Heart left ventricle (tissue), 16 donors: ENCODE measurements at regions not wholly inside any gene's neighbourhood (a gene's known extent, or its start where the extent isn't known, plus 50 kb on each side); places are given as distances from the start of the nearest gene placed in this dataset.

Experiments
- ATAC-seq, 4 donors: fragments of 200-7000 bp; cut with Tn5 transposase; one replicate each; pipeline ENCODE4 v1.9.1; 2020 to 2022; ENCODE audit warnings: moderate library complexity in 4 of 4, mild to moderate bottlenecking in 3 of 4, moderate number of reproducible peaks in 1 of 4
- DNase-seq, 5 donors: peaks; one replicate each; pipeline ENCODE4 v3.0.0-alpha.2; 2020
- H3K27ac ChIP-seq, 12 donors: fragments of 200-600 bp; sonication (generic) in 4 of 12; one replicate each; pipeline versions ENCODE4 v1.5.0 to v1.8.0; 2016 to 2022; ENCODE audit warnings: mild to moderate bottlenecking in 2 of 12
- H3K27me3 ChIP-seq, 9 donors: fragments of 200-600 bp; sonication (generic) in 2 of 9; one replicate each; pipeline versions ENCODE4 v1.5.1 to v1.8.0; 2016 to 2022; ENCODE audit warnings: mild to moderate bottlenecking in 3 of 9
- H3K36me3 ChIP-seq, 9 donors: fragments of 200-600 bp; sonication (generic) in 2 of 9; one replicate each; pipeline versions ENCODE4 v1.5.0 to v1.8.0; 2018 to 2022; ENCODE audit warnings: mild to moderate bottlenecking in 2 of 9
- H3K4me1 ChIP-seq, 12 donors: fragments of 200-600 bp; sonication (generic) in 4 of 12; one replicate each; pipeline versions ENCODE4 v1.5.0 to v1.8.0; 2016 to 2022; ENCODE audit warnings: mild to moderate bottlenecking in 3 of 12
- H3K4me3 ChIP-seq, 12 donors: fragments of 200-600 bp; sonication (generic) in 4 of 12; one replicate each; pipeline versions ENCODE4 v1.5.0 to v1.8.0; 2017 to 2022; ENCODE audit warnings: mild to moderate bottlenecking in 9 of 12, moderate library complexity in 4 of 12
- H3K9me3 ChIP-seq, 12 donors: fragments of 200-600 bp; sonication (generic) in 4 of 12; one replicate each; pipeline versions ENCODE4 v1.5.0 to v1.8.0; 2016 to 2022; ENCODE audit warnings: mild to moderate bottlenecking in 1 of 12
- CTCF ChIP-seq, 12 donors: fragments of 200-600 bp; sonication (generic) in 4 of 12; IDR thresholded peaks; one replicate each; pipeline versions ENCODE4 v1.5.0 to v1.8.0; 2018 to 2022; ENCODE audit warnings: antibody characterized with exemption in 12 of 12, mild to moderate bottlenecking in 5 of 12
- POLR2A ChIP-seq, 2 donors: fragments of 450-650 bp; IDR thresholded peaks; one replicate each; pipeline ENCODE4 v1.6.1; 2017; ENCODE audit warnings: antibody characterized with exemption in 2 of 2, mild to moderate bottlenecking in 2 of 2, moderate library complexity in 2 of 2
- WGBS, 4 donors: extraction: QIAGEN DNeasy Blood & Tissue Kit in 2 of 4; methylation state at CpG; one replicate each; pipeline versions ENCODE4 v1.1.5 to v1.1.7; 2013 to 2018; 5-methylcytosine and 5-hydroxymethylcytosine counted together
- intact Hi-C, 10 donors: fragments of 100-400 bp; cut with DNase I; formaldehyde crosslinking; loops; one replicate each; pipeline versions ENCODE4 v1.11.1 to v1.14.2; 2022
- donor health status: ischemic (EF 13 %, LVEDD 7.1; RV severe dilation, severe dysfunction).
- donor health status: healthy with polysubstance abuse.
- donor health status: DM: no; HTN: yes; CAD: no.
- donor health status: DM: no; HTN: no; CAD: no.
- donor health status: ischemic (EF 25% LVEDD 6.9; RV normal size, moderate dysfunction).
- donor health status: ischemic (EF 25% LVEDD 5.7; RV mildly dilated, moderate dysfunction).
- donor health status: healthy.
- donor health status: DM: yes; HTN: yes; CAD: no.
- donor health status: ischemic (EF 35%, LVEDD 5.7; RV mildly dilated, moderate dysfunction).
- donor health status: nonischemic (EF 11% LVEDD 7.7; RV severe dilation, severe dysfunction).
- donor health status: DM: yes; HTN: yes; CAD: no.
- donor health status: PGD.
- donor health status: ischemic (EF 29% LVEDD 5.4; RV normal size, mild dysfunction).
- donor health status: nonischemic (EF 23%, LVEDD 6.1; RV moderate dilation, normal function).

DNA sequence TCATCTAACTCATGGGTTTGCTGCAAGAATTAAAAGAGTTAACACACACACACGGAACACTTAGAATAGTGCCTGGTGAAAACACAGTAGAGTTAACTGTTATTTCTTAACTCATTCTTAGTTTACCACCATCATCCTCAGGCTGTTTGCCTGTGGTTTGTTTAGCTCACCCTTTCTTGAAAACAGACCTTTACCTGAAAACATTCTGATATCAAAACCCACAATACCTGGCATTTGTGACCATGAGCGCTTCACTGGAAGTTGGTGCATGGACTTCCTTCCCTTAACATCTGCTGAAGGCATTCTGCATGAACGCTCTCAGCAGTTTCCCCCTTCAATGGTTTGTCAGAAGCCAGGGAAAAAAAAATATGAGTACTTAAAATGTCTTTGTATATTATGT, 256.0 kb downstream of the ETS1 start:
- intact Hi-C loops: loop anchor here in 3 of 10 donors (5.0 to 10.0 kb wide), 4 partner anchors 34 to 296 kb away; no protein-coding TSS in a partner anchor
- ATAC-seq (no peak), DNase-seq (no peak)
- Histone ChIP-seq H3K4me1 (peaks cover 0 to 54% (median 30%) of the 10 kb centered on the region in 12 donors), H3K27ac (peak overlapping the region in 9 of 12 donors; percentile 4 to 85 (median 47)), H3K9me3 (no peaks in the 10 kb centered on the region), H3K4me3 (no peak overlapping the region), H3K36me3 (no peaks in the 10 kb centered on the region), H3K27me3 (no peaks in the 10 kb centered on the region)
- WGBS, 4 donors: 54 to 65% (median 60%) methylated on average over 3 of the region's 3 CpGs
- TF ChIP-seq POLR2A (IDR thresholded peaks at IDR 0.05): no peak
- TF ChIP-seq CTCF (IDR thresholded peaks at IDR 0.05): no peak

DNA sequence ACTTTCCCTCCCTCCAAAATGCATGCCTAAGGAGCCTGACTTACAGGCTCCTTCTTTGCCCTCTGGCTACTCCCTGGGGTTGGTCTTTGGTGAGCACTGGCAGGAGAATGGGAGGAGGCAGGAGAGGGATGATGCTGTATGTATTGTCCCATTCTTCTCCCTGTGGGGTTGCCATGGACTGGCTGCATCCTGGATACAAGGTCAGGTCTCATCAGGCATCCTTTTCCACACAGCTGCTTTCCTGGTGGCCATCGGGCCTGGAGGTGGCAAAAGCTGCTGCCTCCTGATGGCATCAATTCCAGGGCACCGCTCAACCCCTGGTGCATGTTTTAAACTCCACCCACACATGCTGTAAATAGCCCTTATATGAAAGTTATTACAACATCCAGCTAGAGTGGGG, 257.2 kb downstream of the ETS1 start:
- Histone ChIP-seq H3K36me3 (no peaks in the 10 kb centered on the region), H3K27ac (peak overlapping the region in 11 of 12 donors; percentile 15 to 85 (median 66)), H3K4me3 (no peak overlapping the region), H3K4me1 (peaks cover 0 to 49% (median 21%) of the 10 kb centered on the region in 12 donors), H3K27me3 (no peaks in the 10 kb centered on the region), H3K9me3 (no peaks in the 10 kb centered on the region)
- no peak for DNase-seq
- ATAC-seq: no peak
- TF ChIP-seq CTCF (IDR thresholded peaks at IDR 0.05) (no peak), POLR2A (IDR thresholded peaks at IDR 0.05) (no peak)
- intact Hi-C loops: loop anchor here in 3 of 10 donors (5.0 to 10.0 kb wide), 4 partner anchors 33 to 297 kb away; no protein-coding TSS in a partner anchor
- 72 to 86% (median 77%) methylated on average over 2 of the region's 2 CpGs for WGBS, 4 donors

- ATAC-seq (peak; percentile 74 to 89 (median 84)), DNase-seq (peak in 4 of 5 donors; percentile 27 to 66 (median 45))
- Histone ChIP-seq H3K4me3 (no peak overlapping the region), H3K27me3 (no peaks in the 10 kb centered on the region), H3K4me1 (peaks cover 0 to 46% (median 15%) of the 10 kb centered on the region in 12 donors), H3K9me3 (no peaks in the 10 kb centered on the region), H3K36me3 (no peaks in the 10 kb centered on the region), H3K27ac (peak overlapping the region; percentile 19 to 85 (median 66))
- 35 to 47% (median 39%) methylated on average over 9 of the region's 9 CpGs for WGBS, 4 donors
- TF ChIP-seq POLR2A (IDR thresholded peaks at IDR 0.05) (no peak), CTCF (IDR thresholded peaks at IDR 0.05) (no peak)
- intact Hi-C loops: loop anchor here in 1 of 10 donors (2.0 kb wide), 1 partner anchor 38 kb away; no protein-coding TSS in a partner anchor
Observed at GRCh38 chr11:128328955-128329551, 258.3 kb downstream of the ETS1 start.

DNA sequence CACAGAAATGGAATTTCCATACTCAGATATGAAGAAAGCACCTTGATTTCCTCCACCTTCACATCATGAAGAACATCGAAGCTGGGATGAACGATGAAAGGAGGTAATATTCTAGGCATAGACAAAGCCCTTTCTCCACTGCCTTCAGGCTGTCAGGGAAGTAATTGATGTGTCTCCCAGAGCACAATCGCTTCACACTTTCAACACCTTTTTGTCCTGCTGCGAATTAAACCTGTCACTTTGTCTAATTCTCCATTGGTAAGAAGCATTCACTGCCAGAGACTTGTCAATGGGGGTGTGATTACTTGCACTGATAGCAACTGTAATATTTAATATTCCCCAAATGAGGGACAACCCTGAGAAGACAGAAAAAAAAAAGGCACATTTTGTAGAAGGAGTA, 260.1 kb downstream of the ETS1 start:
- Histone ChIP-seq H3K27me3 (no peaks in the 10 kb centered on the region), H3K9me3 (no peaks in the 10 kb centered on the region), H3K4me3 (no peak overlapping the region), H3K4me1 (peaks cover 0 to 64% (median 16%) of the 10 kb centered on the region in 12 donors), H3K36me3 (no peaks in the 10 kb centered on the region), H3K27ac (peak overlapping the region in 1 of 12 donors; percentile 8)
- ATAC-seq (no peak), DNase-seq (no peak)
- 74 to 81% (median 79%) methylated on average over 4 of the region's 4 CpGs for WGBS, 4 donors
- no peak for TF ChIP-seq CTCF (IDR thresholded peaks at IDR 0.05)
- TF ChIP-seq POLR2A (IDR thresholded peaks at IDR 0.05): no peak
- intact Hi-C loops: no loop called here
